Activated naive CD4-positive, alpha-beta T cell treated with anti-CD3 and anti-CD28 coated beads, Interleukin-2, amount 50 U/mL, for 72 hours (primary cell): ENCODE measurements at regions not wholly inside any gene's neighbourhood (a gene's known extent, or its start where the extent isn't known, plus 50 kb on each side); places are given as distances from the start of the nearest gene placed in this dataset.

Experiments
- ATAC-seq, 2 donors: fragments of 150-1000 bp; cut with Tn5 transposase; 2 replicates each; pipeline ENCODE4 v1.10.0; 2021; ENCODE audit warnings: mild to moderate bottlenecking in 2 of 2, moderate library complexity in 2 of 2
- DNase-seq, 2 donors: peaks; one replicate each; pipeline ENCODE4 v3.0.0; 2021 to 2022; ENCODE audit warnings: low spot score in 2 of 2
- H3K27ac Mint-ChIP-seq, 2 donors: one replicate each; pipeline ENCODE4 v1.8.0; 2022; ENCODE audit warnings: mild to moderate bottlenecking in 2 of 2, mixed read lengths in 2 of 2
- H3K36me3 Mint-ChIP-seq, 2 donors: one replicate each; pipeline ENCODE4 v1.8.0; 2022; ENCODE audit warnings: mixed read lengths in 2 of 2
- H3K9me3 Mint-ChIP-seq, 2 donors: one replicate each; pipeline ENCODE4 v1.8.0; 2022; ENCODE audit warnings: mixed read lengths in 2 of 2

DNA sequence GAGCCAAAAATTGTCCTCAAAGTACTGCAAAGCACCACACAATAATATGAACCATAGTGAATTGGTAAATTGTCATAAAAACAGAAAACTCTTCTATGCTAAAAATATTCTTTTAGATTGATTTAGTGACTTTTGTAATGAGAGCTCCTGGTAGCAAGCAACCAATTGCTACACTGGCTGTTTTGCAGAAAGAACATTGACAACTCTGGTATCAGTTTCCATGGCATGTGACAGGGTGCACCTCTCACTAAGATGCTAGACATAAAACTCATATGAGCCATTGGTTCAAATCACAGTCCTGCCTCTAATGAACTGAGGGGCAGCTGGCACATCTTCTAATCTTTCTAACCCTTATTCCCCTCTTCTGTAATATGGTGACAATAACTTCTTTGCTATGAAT, 212.2 kb downstream of the HS3ST1 start:
- H3K9me3 Mint-ChIP-seq: no peaks in the 10 kb centered on the region
- H3K27ac Mint-ChIP-seq: no peak overlapping the region
- H3K36me3 Mint-ChIP-seq: no peaks in the 10 kb centered on the region
- ATAC-seq (no peak), DNase-seq (no peak)

DNA sequence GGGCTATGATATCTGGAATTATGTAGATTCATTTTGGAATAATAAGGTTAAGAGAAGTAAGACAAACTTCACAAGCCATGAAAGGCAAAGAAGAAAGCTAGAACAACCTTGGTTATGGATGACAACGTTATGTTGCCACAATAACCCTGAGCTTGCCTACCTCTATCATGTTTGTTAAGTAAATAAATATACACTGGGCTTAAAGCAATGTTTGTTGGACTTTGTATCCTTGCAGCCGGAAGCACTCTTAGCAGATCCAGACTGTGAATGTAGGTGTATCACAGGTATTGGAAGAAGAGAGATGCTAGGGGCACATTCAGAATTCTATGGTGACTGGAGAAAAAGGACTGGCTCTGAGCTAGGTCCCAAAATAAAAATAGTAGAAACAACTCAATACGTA, 214.4 kb downstream of the HS3ST1 start:
- Mint-ChIP-seq H3K9me3 (no peaks in the 10 kb centered on the region), H3K27ac (no peak overlapping the region), H3K36me3 (no peaks in the 10 kb centered on the region)
- DNase-seq (no peak), ATAC-seq (no peak)

DNA sequence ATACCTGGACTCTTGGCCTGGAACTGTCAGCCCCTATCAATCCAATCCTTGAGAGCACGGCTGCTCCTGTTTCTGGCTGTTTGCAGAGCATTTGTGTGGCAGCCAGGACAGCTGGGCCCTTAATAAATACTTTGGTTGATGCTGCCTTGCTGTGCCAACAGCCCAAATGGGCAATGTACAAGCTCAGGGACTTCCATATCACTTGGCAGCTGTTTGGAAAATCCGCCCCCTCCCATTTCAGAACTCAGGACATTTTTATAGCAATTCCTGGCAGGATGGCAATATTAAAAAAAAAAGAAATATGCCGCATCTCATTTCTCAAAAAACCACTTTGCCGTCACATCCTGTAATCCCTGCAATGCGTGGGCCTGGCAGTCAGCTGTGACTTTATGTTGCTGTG, 218.9 kb downstream of the HS3ST1 start:
- DNase-seq (no peak), ATAC-seq (no peak)
- no peak overlapping the region for H3K27ac Mint-ChIP-seq
- peaks cover 8% of the 10 kb centered on the region in 2 donors for H3K36me3 Mint-ChIP-seq
- peaks cover 11 to 14% of the 10 kb centered on the region in 2 donors for H3K9me3 Mint-ChIP-seq

DNA sequence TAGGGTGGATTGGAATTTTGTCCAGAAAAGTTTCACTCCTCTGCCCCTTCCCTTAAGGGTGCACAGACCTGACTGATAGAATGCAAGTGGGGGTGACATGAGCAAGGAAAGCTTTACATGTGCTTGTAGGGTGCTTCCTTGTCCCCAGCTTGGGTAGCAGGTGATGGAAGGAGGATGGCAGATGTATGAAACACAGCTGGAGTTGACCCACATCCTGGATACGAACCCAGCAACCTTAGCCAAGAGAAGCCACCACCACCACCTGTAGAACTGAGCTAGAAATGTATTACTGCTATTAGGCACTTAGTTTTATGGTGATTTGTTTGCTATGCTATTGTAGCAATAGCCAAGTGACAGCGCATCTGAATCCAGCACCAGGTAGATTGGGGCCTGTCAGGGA, 227.4 kb downstream of the HS3ST1 start:
- DNase-seq (no peak), ATAC-seq (no peak)
- Mint-ChIP-seq H3K27ac (no peak overlapping the region), H3K36me3 (no peaks in the 10 kb centered on the region), H3K9me3 (no peaks in the 10 kb centered on the region)

DNA sequence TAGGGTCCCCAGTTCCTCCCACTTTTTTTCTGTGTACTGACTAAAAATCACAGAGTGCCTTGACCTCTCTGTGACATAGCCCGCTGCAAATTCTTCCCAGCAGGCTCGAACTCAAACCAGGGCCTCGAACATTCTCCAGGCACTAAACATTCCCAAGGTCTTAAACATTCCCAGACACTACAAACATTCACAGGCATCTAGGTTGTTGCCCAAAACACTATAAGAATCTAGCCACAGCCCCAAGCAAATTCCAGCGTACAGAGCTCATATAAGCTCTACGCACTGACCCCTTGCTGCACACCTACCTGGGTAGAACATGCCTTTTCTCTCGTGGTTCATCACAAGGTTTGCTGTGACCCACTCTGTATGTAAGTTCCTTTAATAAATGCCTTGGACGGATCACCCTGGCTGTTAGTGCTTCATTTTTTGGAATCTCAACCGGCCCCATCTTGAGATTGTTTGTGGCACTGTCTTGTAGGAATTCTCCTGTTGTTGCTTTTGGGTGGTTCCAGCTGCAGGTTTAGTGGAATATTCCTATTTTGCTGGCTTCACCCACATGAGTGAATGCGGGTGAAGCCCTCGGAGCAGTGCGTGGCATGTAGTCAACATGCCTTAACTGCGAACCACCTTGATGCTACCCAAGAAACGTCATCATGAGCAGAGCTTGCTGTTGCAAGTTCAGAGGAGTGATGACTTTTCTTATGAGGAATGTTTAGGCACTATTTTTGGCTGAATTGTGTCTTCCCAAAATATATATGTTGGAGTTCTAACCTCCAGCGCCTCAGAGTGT, 230.0 kb downstream of the HS3ST1 start:
- H3K27ac Mint-ChIP-seq: no peak overlapping the region
- no peaks in the 10 kb centered on the region for H3K9me3 Mint-ChIP-seq
- ATAC-seq (no peak), DNase-seq (no peak)
- H3K36me3 Mint-ChIP-seq: no peaks in the 10 kb centered on the region

DNA sequence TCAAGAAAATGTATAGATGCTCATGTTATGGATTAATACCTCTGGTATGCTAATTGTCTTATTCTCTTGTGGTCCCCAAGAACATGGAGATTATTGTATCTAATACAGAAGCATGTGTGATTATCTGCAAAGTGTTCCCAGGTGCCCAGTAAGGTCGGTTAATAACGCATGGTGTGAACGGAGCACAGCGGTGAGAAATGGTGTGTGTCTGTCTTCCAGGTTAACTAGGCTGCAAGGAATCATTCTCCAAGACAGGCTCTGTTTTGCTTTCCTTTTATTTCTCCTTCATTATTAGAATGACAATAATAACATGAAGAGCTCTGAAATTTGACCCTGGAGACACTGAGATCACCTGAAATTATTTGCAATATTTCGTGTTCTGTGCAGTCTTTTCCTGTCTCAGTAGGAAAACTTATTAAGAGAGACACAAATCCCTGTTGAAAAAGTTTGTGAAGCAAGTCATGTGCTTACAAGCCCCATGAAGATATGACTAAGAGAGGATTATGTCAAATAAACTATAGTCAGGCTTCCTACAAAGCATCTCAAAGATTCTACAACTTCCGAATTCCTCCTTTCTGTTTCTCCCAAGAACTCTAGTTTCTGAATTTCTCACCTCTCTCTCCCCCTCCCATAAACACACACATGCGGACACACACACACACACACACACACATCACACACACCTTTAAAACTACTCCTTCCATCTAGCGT, 230.9 kb downstream of the HS3ST1 start:
- H3K27ac Mint-ChIP-seq: no peak overlapping the region
- ATAC-seq: no peak
- DNase-seq: no peak
- no peaks in the 10 kb centered on the region for H3K9me3 Mint-ChIP-seq
- no peaks in the 10 kb centered on the region for H3K36me3 Mint-ChIP-seq

DNA sequence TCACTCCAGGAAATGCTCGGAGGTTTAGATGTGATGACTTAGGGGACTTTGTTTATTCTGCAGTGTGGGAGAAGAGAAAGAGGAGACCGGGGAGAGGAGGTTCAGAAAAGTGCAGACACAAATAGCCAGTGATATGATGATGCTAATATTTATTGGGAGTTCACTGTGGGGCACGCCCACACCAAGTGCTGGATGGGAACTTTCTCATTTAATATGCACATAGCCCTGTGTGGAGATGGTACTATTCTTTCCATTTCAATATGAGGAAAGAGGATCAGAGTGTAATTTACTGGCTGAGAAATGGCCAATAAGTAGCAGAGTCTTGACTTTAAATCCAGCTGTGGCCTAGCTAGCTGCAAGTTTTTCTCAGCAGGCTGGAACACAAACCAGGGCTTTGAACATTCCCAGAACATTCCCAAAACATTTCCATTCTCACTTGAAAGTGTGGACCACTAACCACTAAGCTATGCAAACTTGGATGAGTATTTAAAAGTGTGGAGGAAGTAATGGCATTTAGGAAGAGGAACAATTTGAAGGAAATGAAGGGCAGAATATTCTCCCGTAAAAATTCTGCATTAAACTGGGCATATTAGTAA, 231.7 kb downstream of the HS3ST1 start:
- H3K36me3 Mint-ChIP-seq: no peaks in the 10 kb centered on the region
- no peak overlapping the region for H3K27ac Mint-ChIP-seq
- ATAC-seq (no peak), DNase-seq (no peak)
- no peaks in the 10 kb centered on the region for H3K9me3 Mint-ChIP-seq

DNA sequence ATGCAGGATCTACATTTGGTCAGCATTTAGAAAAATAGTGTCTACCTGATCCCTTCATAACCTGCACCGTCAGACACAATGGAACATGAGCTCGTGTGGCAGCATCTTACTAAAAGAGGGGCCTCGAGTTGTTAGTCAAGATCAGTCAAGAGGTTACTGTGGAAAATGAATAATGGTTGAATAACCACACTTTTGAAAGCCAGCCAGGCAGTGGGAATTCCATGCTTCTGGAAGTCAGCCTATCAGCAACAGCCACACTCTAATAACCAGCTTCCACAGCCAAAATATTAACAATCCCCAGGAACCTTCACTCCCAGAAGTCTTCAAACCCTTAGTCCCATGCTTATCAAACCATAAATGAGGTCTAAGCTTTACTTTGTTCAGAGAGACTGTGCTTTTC, 234.3 kb downstream of the HS3ST1 start:
- ATAC-seq (no peak), DNase-seq (no peak)
- no peaks in the 10 kb centered on the region for H3K9me3 Mint-ChIP-seq
- no peak overlapping the region for H3K27ac Mint-ChIP-seq
- H3K36me3 Mint-ChIP-seq: no peaks in the 10 kb centered on the region

DNA sequence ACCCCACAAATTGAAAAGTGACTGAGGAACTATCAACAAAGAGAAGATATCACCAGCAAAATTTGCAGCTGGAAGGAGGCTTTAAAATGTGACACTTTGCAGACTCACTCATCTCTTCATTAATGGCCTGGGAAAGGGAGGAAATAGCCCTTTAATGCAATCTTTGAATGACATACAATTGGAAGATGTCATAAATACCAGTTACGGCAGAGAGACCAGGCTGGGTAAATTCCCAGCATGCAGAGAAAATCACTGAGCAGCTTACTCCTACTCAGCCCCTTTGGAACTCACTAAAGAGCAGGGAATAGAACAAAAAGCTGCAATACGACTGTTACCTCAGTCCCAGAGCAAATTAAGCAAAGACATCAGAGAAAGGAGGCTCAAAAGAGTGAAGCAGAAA, 238.9 kb downstream of the HS3ST1 start:
- Mint-ChIP-seq H3K9me3 (no peaks in the 10 kb centered on the region), H3K27ac (no peak overlapping the region), H3K36me3 (no peaks in the 10 kb centered on the region)
- ATAC-seq (no peak), DNase-seq (no peak)

DNA sequence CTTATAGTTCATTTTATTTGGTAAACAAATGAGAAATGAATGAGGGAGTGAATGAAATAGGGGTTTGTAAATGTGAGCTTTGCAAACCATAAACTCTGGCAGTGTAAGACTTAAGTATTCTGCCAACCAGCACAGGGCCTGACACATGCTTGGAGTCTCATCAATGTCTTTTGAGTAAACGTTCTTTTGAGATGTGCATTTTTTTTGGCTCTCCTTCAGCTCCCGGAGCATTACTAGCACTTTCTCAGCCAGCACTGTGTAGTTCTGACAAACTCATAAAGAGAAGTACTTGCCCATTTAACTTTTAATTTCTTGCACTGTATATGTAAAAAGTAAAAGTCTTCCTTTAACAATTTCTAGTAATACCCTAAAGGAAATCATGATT, 245.3 kb downstream of the HS3ST1 start:
- Mint-ChIP-seq H3K36me3 (no peaks in the 10 kb centered on the region), H3K27ac (no peak overlapping the region), H3K9me3 (peaks cover 0 to 8% of the 10 kb centered on the region in 2 donors)
- ATAC-seq (no peak), DNase-seq (no peak)

DNA sequence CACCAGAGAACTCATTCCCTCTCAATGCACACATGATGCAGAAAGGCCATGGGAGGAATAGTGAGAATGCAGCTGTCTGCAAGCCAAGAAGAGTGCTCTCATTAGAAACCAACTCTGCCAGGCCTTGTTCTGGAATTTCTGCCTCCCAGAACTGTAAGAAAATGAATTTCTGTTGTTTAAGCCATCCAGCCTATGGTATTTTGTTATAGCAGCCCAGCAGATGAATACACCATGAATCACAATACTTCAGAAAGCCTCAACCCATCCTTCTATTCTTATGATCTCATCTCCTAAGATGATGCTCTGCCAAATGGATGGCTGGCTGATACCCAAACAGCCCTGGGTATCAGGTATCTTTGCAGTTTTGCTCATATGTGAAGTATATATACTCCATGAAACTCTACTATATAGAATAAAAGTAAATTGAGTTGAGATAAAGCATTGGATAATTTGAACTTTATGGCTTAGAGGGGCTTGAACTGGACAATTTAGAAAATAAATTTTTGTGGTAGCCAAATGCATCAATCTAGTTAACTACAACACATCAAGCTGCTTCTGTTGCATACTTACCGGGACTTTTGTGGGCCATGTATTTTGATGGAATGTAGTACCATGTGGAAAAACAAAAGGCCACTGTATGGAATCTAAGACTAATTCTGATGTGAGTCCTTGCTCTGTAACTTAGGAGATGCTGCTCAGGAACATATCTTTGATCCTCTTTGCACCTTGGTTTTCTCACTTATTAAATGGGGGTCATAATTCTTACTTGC, 245.9 kb downstream of the HS3ST1 start:
- peaks cover 0 to 8% of the 10 kb centered on the region in 2 donors for H3K9me3 Mint-ChIP-seq
- ATAC-seq: no peak

DNA sequence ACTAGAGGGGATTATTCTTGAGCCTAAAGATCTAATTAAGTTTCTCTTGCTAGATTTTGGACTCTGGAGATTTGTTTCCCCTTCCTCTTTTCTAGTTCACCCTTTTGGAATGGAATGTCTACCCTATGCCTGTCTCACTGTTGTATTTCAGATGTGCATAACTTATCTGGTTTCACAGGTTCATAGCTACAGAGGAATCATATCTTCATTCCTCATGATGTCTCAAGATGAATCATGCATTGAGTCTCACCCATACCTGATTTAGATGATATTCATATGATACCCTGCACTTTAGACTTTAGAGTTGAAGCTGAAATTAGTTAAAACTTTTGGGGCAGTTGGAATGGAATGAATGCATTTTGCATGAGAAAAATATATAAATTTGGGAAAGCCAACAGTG, 246.7 kb downstream of the HS3ST1 start:
- no peak for ATAC-seq

More for the DNA sequence above, 245.9 kb downstream of the HS3ST1 start:
- Mint-ChIP-seq H3K27ac (no peak overlapping the region), H3K36me3 (no peaks in the 10 kb centered on the region)
- no peak for DNase-seq

DNA sequence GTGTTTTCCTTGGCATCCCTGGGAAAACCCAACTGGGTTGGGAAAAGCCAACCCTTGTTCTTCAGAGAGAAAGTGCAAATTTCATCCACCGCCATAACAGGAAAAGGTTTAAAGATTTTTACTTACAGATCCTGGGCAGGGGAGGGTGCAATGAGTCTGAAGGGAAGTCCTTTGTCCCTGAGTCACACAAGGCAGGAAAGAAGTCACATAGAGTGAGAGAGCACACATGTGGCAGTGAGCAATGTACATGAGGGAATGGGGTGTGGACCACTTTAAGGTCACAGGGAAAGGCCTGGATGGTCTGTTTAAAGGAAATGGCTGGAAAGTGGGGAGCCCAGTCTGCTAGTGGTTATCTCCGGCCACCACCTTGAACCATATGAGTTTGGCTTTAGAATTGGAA, 248.9 kb downstream of the HS3ST1 start:
- ATAC-seq (no peak), DNase-seq (no peak)
- Mint-ChIP-seq H3K36me3 (no peaks in the 10 kb centered on the region), H3K27ac (no peak overlapping the region), H3K9me3 (peaks cover 0 to 8% of the 10 kb centered on the region in 2 donors)

More for the DNA sequence above, 246.7 kb downstream of the HS3ST1 start:
- H3K36me3 Mint-ChIP-seq: no peaks in the 10 kb centered on the region
- no peak for DNase-seq
- no peak overlapping the region for H3K27ac Mint-ChIP-seq
- peaks cover 0 to 8% of the 10 kb centered on the region in 2 donors for H3K9me3 Mint-ChIP-seq

DNA sequence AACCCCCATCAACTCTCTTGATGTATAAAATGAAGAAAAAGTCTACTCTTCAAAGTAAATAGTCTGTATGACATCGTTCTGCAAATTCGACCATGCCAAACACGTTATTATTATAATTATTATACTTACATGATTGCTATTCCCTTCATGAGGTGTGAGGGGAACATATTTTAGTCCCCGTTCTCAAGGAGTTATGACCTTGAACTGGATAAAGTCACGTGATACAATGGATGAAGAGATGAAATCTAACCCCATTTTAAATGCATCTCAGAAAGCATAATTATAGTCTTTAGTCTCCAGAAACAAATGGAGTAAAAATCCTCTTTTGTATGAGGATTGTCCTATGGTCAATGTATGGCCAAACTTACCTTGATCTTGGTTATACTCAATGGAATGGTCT, 250.3 kb downstream of the HS3ST1 start:
- H3K9me3 Mint-ChIP-seq: peaks cover 3 to 12% of the 10 kb centered on the region in 2 donors
- no peak for DNase-seq
- H3K36me3 Mint-ChIP-seq: no peaks in the 10 kb centered on the region
- no peak overlapping the region for H3K27ac Mint-ChIP-seq
- ATAC-seq: no peak

DNA sequence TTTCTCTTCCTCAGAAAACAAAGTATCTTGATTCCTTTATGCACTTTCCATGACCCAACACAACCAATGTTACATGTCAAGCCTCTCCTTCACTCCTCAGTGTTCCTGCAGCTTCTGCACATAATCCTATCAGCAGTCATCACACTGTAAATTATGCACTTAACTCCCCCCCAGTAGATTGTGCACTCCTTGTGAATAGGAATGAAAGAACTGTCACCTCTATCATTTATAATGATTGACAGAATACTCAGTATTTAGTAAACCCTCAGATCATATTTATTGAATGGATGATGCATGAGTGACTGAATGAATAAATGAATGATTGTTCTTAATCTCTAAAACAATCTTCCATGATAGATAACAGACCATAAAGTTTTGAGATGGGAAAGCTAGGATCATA, 253.3 kb downstream of the HS3ST1 start:
- no peak for DNase-seq
- Mint-ChIP-seq H3K9me3 (peaks cover 8 to 19% of the 10 kb centered on the region in 2 donors), H3K27ac (no peak overlapping the region), H3K36me3 (peaks cover 0 to 11% of the 10 kb centered on the region in 2 donors)
- no peak for ATAC-seq

DNA sequence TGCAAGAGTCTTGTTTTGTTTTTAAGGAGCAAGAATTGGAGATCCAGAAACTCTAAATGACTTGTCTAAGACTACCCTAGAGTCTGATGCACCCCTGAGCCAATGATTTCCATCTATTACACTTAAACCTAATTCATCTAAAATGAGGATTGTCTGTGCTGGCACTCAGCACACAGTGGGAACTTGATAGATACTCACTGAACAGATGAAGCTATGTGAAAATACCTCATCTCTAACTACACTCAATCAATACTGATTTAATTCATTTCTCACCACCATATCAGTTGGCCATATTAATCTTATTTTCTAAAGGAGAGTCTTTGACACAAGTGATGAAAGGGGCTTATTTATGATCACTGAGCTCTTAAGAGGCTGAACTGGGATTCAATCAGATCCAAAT, 262.1 kb downstream of the HS3ST1 start:
- DNase-seq (no peak), ATAC-seq (no peak)
- peaks cover 0 to 9% of the 10 kb centered on the region in 2 donors for H3K36me3 Mint-ChIP-seq
- H3K27ac Mint-ChIP-seq: no peak overlapping the region
- peaks cover 7 to 9% of the 10 kb centered on the region in 2 donors for H3K9me3 Mint-ChIP-seq

DNA sequence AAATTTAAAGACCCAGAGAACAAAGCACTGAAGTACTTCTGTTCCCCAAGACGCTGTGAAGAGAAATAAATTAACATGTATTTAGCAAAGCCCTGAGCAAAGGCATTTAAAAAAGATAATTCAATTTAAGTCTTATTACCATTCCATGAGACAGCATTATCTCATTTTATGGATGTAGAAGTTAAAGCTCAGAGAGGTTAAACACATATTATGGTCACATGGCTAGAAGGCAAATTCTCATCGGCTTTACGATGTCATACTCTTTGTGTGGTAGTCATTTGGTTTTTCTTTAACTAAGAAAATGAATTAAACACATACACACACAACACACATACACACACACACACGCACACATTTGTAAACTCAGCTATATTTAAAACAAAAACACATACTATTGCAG, 262.7 kb downstream of the HS3ST1 start:
- ATAC-seq (no peak), DNase-seq (no peak)
- Mint-ChIP-seq H3K9me3 (peaks cover 6 to 11% of the 10 kb centered on the region in 2 donors), H3K27ac (no peak overlapping the region), H3K36me3 (peaks cover 0 to 5% of the 10 kb centered on the region in 2 donors)
